ENCODE measurements at regions not wholly inside any gene's neighbourhood (a gene's known extent, or its start where the extent isn't known, plus 50 kb on each side); places are given as distances from the start of the nearest gene placed in this dataset.

GRCh38 chr12:24605466-24605865 is 343.4 kb downstream of the BCAT1 start:
- TF ChIP-seq, protein P1, sequence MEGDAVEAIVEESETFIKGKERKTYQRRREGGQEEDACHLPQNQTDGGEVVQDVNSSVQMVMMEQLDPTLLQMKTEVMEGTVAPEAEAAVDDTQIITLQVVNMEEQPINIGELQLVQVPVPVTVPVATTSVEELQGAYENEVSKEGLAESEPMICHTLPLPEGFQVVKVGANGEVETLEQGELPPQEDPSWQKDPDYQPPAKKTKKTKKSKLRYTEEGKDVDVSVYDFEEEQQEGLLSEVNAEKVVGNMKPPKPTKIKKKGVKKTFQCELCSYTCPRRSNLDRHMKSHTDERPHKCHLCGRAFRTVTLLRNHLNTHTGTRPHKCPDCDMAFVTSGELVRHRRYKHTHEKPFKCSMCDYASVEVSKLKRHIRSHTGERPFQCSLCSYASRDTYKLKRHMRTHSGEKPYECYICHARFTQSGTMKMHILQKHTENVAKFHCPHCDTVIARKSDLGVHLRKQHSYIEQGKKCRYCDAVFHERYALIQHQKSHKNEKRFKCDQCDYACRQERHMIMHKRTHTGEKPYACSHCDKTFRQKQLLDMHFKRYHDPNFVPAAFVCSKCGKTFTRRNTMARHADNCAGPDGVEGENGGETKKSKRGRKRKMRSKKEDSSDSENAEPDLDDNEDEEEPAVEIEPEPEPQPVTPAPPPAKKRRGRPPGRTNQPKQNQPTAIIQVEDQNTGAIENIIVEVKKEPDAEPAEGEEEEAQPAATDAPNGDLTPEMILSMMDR (conservative IDR thresholded peaks at IDR 0.05), result no peak
- H3K27ac ChIP-seq, result no peak overlapping the region

DNA sequence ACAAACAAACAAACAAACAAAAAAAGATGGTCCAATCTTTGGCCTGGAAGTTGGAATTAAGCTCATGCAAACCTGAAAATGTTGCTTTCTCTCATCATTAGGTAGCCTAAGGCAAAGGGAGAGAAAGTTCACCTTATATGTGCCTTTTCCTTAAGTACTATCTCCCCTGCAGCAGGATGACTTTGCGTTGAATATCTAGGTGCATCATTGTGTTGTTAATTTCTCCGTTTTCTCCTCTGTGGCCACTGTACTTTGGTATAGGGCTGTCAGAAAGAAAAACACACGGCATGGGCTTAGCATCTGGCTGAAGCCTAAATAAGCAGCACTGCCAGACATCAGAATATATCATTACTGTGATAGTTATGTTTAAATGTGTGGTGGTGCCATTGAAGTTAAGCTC is 345.5 kb downstream of the BCAT1 start:
- TF ChIP-seq, protein P1 (conservative IDR thresholded peaks at IDR 0.05), result no peak
- H3K27ac ChIP-seq, result no peak overlapping the region

- no peak overlapping the region for H3K27ac ChIP-seq
- TF ChIP-seq, protein P1 (conservative IDR thresholded peaks at IDR 0.05), result no peak
Observed at GRCh38 chr12:24600996-24601395, 347.9 kb downstream of the BCAT1 start.

GRCh38 chr12:24600551-24600950 is 348.4 kb downstream of the BCAT1 start:
- TF ChIP-seq, protein P1 (conservative IDR thresholded peaks at IDR 0.05), result no peak
- H3K27ac ChIP-seq, result no peak overlapping the region

- H3K27ac ChIP-seq, result no peak overlapping the region
Observed at GRCh38 chr12:24599736-24600135, 349.2 kb downstream of the BCAT1 start.

DNA sequence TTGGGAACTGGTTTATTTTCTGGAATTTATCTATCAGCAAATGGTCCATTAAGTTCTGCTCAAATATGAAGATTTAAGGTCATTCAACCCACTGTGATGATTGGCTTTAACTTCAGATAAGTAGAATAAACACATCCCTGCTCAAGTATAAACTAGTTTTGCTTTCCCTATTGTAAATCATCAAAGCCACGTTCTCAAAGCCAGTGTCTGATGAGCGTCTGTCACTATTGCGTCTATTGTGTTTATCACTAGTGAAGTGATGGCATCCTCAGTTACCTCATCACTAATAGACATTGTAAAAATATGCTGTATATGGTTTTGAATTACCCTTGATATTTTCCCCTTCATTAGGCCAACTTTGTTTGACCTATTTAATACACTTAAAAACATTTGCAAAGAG is 351.3 kb downstream of the BCAT1 start:
- H3K27ac ChIP-seq, result no peak overlapping the region
- TF ChIP-seq, protein P1 (conservative IDR thresholded peaks at IDR 0.05), result no peak

More at GRCh38 chr12:24599736-24600135, 349.2 kb downstream of the BCAT1 start:
- TF ChIP-seq, protein P1 (conservative IDR thresholded peaks at IDR 0.05), result no peak

DNA sequence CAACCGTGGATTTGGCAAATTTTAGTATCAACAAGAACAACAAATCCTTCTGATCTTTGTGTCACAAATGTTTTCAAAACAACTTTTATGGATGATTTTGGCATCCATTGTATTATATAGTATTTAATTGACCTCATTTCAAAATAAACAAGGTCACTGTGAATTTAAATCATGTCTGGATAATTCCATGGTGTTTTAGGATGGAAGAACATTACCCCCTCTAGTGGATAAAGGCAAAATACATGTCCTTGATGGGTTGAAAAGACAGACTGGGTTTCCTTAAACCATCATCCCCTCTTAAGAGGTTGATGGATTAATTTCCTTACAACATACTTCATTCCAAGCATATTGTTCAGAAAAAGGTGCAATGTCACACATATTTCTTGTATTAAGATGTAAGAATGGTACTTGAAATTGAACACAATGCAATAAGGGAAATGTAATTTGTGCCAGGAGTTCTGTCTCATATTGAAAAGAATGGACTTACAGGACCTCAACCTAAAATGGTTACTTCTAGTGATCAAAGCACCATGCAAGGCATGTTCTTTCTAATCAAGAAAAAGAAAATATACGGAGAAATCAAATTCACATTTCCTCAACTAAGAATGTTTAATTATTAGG is 352.0 kb downstream of the BCAT1 start:
- no peak overlapping the region for H3K27ac ChIP-seq
- TF ChIP-seq, protein P1 (conservative IDR thresholded peaks at IDR 0.05), result peak; percentile 89

Measured in VCaP (cell line).